Left ventricle myocardium inferior (tissue), 1 donor: ENCODE measurements at regions not wholly inside any gene's neighbourhood (a gene's known extent, or its start where the extent isn't known, plus 50 kb on each side); places are given as distances from the start of the nearest gene placed in this dataset.

Source experiments
- DNase-seq: peaks from one replicate; pipeline ENCODE4 v3.0.0-alpha.2; 2020
- H3K27ac ChIP-seq: fragments of 200-600 bp; replicated peaks from 2 replicates; pipeline ENCODE4 v1.8.0; 2021
- H3K27me3 ChIP-seq: fragments of 200-600 bp; 2 replicates; pipeline ENCODE4 v1.8.0; 2021; ENCODE audit warnings: low read depth
- H3K36me3 ChIP-seq: fragments of 200-600 bp; 2 replicates; pipeline ENCODE4 v1.8.0; 2021
- H3K4me1 ChIP-seq: fragments of 200-600 bp; 2 replicates; pipeline ENCODE4 v1.8.0; 2021
- H3K4me3 ChIP-seq: fragments of 200-600 bp; 2 replicates; pipeline ENCODE4 v1.8.0; 2021; ENCODE audit warnings: mild to moderate bottlenecking, moderate library complexity
- H3K9me3 ChIP-seq: fragments of 200-600 bp; replicated peaks from 2 replicates; pipeline ENCODE4 v1.8.0; 2021
- CTCF ChIP-seq: fragments of 200-600 bp; IDR thresholded peaks from 2 replicates; pipeline ENCODE4 v1.8.0; 2021; ENCODE audit warnings: antibody characterized with exemption, mild to moderate bottlenecking, borderline replicate concordance
- intact Hi-C: fragments of 100-400 bp; cut with micrococcal nuclease; formaldehyde crosslinking; loops from one replicate; pipeline ENCODE4 v1.11.0; 2022
- donor health status: DM: no; HTN: yes; CAD: no; lungs with severe emphysema.

- no peak for DNase-seq
- H3K36me3 ChIP-seq: no peaks in the 10 kb centered on the region
- H3K9me3 ChIP-seq: no peaks in the 10 kb centered on the region
- no peak for TF ChIP-seq CTCF
- intact Hi-C loops: no loop called here
- H3K27ac ChIP-seq: no peak overlapping the region
- H3K4me3 ChIP-seq: no peak overlapping the region
- no peaks in the 10 kb centered on the region for H3K27me3 ChIP-seq
- no peaks in the 10 kb centered on the region for H3K4me1 ChIP-seq
Measured at GRCh38 chr4:29549342-29549741, 1170.8 kb upstream of the PCDH7 start.

DNA sequence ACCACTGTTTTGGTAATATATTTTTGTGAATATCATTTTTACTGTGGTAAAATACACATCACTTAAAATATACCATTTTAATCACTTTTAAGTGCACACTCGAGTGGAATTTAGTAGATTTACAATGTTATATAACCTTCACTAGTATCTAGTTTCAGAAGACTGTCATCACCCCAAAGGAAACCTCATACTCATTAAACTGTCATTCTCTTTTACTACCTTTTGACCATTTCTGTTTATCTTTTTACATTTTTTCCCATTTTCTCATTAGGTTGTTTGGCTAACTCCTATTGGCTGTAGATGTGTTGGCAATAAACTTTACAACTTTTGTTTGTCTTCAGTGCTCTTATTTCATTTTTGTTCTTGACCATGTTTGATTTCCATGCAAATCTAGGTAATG lies 1168.3 kb upstream of the PCDH7 start:
- no peak for DNase-seq
- H3K27ac ChIP-seq: no peak overlapping the region
- H3K4me3 ChIP-seq: no peak overlapping the region
- intact Hi-C loops: no loop called here
- H3K27me3 ChIP-seq: no peaks in the 10 kb centered on the region
- H3K4me1 ChIP-seq: no peaks in the 10 kb centered on the region
- TF ChIP-seq CTCF: no peak
- H3K36me3 ChIP-seq: no peaks in the 10 kb centered on the region
- H3K9me3 ChIP-seq: no peaks in the 10 kb centered on the region

GRCh38 chr4:29553846-29554245 lies 1166.3 kb upstream of the PCDH7 start:
- Histone ChIP-seq H3K9me3 (no peaks in the 10 kb centered on the region), H3K27ac (no peak overlapping the region), H3K4me3 (no peak overlapping the region), H3K4me1 (no peaks in the 10 kb centered on the region), H3K36me3 (no peaks in the 10 kb centered on the region), H3K27me3 (no peaks in the 10 kb centered on the region)
- intact Hi-C loops: no loop called here
- no peak for DNase-seq
- no peak for TF ChIP-seq CTCF

DNA sequence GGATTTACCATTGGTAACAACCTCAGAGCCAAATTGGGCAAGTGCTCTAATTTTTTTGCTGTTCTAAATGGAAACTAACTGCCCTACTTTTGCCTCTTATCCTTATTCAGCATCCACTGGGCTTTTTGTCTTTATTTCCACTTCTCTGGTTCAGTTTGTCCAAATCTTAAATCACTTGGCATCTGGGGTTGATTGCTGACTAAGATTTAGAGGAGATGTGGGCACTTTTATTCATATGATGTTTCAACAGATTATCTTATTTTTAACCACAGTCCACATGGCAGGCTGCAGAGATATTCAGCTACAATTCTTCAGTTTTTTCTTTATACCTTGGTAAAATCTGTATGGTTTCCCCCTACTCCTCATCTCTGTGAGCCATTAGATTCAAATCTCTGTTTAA lies 1161.4 kb upstream of the PCDH7 start:
- Histone ChIP-seq H3K4me3 (no peak overlapping the region), H3K27ac (no peak overlapping the region), H3K4me1 (no peaks in the 10 kb centered on the region), H3K9me3 (no peaks in the 10 kb centered on the region), H3K27me3 (no peaks in the 10 kb centered on the region), H3K36me3 (no peaks in the 10 kb centered on the region)
- no peak for TF ChIP-seq CTCF
- intact Hi-C loops: no loop called here
- DNase-seq: no peak

GRCh38 chr4:29559286-29559685 lies 1160.9 kb upstream of the PCDH7 start:
- Histone ChIP-seq H3K4me1 (no peaks in the 10 kb centered on the region), H3K36me3 (no peaks in the 10 kb centered on the region), H3K4me3 (no peak overlapping the region), H3K27ac (no peak overlapping the region), H3K9me3 (no peaks in the 10 kb centered on the region), H3K27me3 (no peaks in the 10 kb centered on the region)
- intact Hi-C loops: no loop called here
- no peak for DNase-seq
- no peak for TF ChIP-seq CTCF

DNA sequence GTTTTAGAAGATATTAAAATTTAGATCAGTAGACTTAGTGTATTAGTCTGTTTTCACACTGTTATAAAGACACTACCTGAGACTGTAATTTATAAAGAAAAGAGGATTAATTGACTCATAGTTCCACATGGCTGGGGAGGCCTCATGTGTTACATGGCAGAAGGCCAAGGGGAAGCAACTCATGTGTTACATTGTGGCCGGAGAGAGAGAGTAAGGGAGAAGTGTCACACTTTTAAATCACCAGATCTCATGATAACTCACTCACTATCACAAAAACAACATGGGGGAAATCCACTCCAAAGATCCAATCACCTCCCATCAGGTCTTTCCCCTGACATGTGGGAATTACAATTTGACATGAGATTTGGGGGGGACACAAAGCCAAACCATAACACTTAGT lies 1159.7 kb upstream of the PCDH7 start:
- H3K4me1 ChIP-seq: no peaks in the 10 kb centered on the region
- H3K27me3 ChIP-seq: no peaks in the 10 kb centered on the region
- no peaks in the 10 kb centered on the region for H3K9me3 ChIP-seq
- no peaks in the 10 kb centered on the region for H3K36me3 ChIP-seq
- no peak overlapping the region for H3K4me3 ChIP-seq
- intact Hi-C loops: no loop called here
- no peak for DNase-seq
- no peak for TF ChIP-seq CTCF
- no peak overlapping the region for H3K27ac ChIP-seq
